ENCODE measurements at regions not wholly inside any gene's neighbourhood (a gene's known extent, or its start where the extent isn't known, plus 50 kb on each side); places are given as distances from the start of the nearest gene placed in this dataset.

DNA sequence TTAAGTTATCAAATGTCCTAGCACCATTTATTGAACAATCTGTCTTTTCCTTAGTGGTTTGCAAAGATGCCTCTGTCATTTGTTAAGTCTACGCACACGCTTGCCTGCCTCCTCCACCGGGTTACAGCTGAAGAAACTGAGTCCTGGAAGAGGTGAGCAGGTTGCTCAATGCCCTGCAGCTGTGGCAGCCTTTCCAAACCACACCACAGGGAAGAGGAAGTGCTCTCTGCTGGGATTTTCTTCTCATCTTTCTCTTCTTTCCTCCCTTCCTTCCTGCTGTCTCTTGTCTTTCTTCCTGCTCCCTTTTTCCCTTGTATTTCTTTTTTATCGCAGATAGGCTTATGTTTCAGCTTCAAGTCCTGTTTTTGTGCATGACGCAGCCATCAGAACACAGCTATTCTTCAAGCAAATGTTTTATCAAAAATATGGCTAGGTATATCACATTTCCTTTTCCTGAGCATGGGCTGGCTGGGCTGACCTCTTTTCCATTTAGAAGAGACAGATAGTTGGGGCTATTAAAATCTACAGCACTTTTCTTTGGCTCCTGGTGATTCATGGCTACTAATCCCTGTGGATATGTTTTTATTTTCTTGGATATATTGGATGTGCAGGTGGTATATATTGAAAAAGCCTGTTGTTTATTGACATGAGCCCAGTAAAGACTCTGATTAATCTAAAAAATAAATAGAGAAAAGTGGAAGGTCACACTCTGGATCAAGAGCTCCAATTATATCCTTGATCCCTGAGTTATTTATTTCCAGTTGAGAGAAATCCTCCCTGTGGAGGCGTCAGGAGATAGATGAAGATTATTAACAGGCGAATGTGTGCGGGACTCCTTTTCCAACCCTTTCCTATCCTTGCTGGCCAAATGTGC, 214.6 kb downstream of the TSN start:
- DNase-seq: no peak

DNA sequence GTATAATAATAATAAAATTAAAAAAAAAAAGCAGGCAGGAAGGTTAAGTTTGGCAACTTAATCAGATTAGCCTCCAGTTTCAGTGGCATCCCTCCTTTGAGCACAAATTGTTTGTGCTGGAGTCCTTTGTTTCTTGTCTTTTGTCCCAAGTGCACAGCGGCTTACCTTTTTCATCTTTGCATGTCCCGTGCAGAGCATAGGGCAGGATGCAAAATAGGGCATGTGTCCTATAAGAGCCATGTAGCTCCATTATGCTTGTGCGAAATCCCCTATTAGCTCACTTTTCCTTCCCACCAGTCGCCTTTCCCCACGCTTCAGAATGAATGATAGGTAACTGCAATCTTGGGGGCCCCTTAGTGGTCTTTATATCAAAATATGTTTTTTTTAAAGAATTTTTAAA, 216.8 kb downstream of the TSN start:
- no peak for DNase-seq

GRCh38 chr2:121974897-121975661, 219.6 kb downstream of the TSN start:
- peak; percentile 11 for DNase-seq

DNA sequence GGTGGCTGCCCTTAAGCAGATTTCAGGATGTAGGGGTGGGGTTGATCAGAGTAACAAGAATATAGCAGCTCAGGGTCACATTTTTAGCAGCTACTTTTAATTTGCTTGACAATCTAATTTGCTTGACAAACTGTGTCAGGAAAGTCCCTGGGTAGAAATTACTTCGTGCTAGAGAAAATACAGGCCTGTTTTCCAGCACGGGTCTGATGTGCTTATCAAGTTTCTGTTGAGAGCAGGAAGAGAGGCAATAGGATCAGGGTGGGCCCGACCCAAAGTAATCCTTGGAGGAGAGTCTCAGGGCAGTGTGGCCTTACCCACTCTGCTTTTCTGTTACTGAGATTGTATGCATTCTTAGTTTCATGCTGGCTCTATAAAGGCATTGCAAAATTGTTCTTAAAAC, 221.5 kb downstream of the TSN start:
- no peak for DNase-seq

DNA sequence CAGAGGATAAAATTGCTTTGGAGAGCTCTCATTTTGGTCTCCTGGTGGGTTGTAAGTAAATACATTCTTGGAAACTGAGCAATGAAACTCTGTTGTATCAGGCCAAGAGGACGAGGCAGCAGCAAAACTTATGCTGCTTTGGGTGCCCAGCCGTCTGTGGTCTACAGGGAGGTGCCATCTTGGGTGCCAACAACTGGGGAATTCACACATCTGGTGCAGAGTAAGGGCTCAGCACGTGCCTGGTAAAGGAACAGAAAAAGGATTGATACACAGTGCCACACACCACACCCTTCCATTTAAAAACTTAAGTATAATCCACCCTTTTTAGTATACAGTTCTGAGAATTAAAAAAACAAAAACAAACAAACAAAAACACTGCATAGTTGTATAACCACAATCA, 221.9 kb downstream of the TSN start:
- no peak for DNase-seq

DNA sequence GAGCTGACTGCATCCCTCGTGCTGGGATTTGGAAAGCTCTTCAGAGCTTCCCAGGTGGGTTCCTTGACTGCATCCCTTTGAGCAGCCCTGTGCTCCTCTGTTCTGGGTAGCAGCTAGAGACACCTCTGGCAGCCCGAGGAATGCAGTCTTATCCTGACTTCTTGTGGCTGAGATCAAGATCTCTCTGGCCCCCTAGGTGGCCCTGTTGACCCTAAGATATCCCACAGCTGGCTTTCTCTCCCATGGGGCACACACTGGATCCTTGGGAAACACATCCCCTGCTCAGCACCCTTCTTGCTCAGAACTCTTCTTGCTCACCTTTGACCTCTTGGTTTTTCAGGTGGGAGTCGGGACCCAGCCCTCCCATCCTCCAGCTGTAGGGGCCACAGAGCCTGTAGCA, 237.2 kb downstream of the TSN start:
- no peak for DNase-seq

DNA sequence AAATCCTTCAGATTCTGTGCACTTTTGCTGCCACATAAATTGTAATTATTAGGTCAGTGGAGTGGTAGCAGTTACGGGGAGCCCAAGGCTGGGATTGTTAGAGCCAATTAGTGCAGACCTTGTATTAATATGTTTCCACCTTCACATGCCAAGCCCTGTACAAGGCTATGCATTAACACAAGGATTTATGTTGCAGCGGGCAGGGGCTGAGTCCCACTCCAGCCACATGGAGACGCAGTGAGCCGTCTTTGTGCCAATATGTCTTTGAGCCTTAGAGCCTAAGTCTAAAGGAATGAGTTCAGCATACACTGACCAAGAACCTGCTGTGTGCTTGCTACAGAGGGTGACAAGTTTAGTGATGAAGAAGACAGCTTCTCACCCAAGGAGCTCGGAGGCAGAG, 238.2 kb downstream of the TSN start:
- DNase-seq: no peak

DNA sequence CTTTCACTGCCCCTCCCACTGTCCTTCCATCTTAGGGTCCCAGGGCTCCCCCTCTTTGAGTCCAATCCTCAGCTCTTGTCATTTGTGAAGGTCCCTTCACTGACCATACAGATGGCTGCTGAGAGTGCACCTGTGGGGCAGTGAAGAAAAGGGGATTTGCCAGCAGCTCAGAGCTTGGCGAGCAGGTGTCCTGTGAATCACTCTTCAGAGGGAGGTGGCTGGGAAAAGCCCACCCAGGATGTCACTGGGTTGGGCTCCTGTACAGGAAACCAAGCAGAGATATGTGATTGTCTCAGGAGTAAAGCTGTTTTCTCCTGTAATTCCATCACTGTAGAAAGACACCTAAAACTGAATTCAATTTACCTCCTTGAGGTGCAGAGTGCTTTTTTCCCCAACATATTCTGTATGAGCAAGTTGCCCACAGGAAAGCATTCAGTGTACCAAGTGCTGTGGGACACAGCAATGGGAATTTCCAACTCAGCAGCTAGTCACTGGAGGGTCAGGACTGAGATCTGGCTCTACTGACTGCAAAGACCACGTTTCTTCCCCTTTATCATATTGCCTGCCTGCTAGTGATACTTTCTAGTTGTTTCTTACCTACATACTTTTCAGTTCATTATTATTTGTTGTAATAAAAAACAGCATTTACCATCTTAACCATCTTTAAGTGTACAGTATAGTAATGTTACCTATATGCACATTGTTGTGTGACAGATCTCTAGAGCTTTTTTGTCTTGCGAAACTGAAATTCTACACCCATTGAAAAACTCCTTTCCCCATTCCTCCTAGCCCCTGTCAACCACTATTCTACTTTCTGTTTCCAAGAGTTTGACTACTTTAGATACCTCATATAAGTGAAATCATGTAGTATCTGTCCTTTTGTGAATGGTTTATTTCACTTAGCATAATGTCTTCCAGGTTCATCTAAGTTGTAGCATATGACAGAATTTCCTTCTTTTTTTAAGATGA, 239.1 kb downstream of the TSN start:
- DNase-seq: no peak

GRCh38 chr2:121998751-121999150, 243.3 kb downstream of the TSN start:
- DNase-seq: no peak

DNA sequence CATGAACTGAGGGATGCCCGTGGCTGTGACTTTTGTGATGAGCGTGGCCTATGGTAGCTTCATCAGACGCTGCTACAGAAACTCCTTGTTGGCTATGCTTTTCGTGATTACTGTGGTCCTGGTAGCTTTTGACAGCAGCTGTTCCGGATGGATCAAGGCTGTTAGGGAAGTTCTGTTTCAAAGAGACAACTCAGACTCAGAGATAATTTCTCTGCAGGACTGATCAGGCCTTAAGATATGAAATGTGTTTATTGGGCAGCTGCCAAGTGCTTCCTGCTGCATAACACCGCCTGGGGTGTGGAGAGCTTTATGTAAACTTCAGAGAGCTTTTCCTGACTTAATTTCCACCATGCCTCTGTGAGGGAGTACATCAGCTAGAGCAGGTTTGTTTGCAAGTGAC, 243.8 kb downstream of the TSN start:
- DNase-seq: no peak

GRCh38 chr2:122000556-122001340, 245.3 kb downstream of the TSN start:
- DNase-seq: no peak

DNA sequence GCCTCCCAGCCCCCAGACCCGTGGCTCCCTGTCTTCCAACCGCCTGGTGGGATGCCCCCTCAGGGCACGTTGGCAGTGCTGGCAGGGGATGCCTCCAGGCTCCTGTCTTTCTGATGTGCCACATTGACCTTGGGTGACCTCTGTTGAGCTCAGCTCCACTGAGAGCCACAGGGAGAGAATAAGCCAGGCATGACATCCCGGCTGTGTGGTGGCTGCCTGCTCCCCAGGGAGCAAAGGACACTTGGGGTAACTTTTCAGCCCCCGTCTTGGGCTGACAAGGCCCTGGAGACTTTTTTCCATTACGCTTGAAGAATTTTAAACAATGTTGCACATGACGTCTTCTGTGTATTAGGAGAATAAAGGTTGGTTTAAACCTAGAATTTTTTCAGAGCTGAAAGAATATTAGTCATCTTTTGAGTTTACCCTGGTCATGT, 246.0 kb downstream of the TSN start:
- no peak for DNase-seq

DNA sequence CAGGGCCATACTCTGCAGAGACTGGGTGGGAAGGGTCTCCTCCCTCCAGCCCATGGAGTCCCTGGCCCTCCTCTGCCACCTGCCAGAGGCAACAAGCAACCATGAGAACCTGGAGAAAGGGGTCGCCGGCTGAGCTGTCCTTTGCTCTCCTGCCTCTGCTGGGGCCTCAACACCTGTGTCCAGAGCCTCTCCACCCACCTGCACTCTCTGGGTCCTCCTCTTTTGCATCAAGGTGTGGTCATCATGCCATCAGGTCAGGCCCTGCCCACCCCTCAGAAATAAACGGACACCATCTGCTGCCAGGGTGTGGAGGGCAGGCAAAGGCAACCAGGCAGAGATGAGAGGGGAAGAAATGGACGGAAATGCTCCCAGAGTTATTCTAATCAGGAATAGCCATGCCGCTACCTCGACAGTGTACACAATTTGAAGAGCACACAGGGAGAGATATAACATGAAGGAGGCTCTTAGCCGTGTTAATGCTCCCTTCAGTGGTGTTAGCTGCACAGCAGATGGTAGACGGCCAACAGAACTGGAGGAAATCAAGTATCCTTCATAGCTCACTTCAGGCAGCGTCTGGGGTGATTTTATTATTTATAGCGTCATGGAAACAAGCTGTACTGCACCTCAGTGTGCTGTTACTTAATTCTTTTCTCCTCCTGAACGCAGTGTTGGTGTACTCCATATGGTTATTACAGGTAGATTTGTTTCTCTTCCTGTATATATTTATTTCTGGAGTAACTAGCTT, 247.9 kb downstream of the TSN start:
- DNase-seq: no peak

DNA sequence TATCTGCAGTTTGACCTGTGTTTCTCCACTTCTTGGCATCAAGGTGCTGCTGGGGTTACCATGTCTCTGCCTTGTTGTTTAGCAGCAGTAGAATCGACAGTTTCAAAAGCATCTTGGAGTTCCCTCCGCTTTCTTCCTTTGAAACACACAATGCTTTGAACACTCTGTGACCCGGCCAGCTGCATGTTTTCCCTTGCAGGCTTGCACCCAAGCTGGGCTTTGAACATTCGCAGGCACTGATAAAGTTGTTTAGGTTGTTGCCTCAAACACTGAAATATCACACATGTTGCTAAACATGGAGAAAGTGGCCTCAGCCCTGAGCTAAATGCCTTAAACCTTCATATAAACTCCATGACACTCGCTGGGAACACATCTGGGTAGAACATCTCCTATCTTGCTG, 251.7 kb downstream of the TSN start:
- no peak for DNase-seq

DNA sequence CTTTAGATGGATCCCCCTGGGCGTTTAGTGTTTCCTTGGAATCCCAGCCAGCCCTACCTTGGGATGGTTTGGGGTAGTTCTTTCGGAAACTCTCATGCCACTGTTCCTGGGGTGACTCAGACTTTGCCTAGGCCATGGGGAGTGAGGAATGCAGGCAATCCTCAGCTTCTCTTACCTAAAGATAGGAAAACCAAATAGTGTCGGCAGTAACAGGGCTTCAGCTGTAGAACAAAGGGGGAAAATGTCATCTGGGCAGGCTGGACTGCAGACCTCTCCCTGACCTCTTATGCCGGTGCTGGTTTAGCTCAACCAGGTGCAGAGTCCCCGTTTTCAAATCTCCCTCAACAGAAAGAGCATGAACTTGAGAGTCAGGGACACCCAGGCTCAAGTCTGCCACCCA, 252.1 kb downstream of the TSN start:
- no peak for DNase-seq

DNA sequence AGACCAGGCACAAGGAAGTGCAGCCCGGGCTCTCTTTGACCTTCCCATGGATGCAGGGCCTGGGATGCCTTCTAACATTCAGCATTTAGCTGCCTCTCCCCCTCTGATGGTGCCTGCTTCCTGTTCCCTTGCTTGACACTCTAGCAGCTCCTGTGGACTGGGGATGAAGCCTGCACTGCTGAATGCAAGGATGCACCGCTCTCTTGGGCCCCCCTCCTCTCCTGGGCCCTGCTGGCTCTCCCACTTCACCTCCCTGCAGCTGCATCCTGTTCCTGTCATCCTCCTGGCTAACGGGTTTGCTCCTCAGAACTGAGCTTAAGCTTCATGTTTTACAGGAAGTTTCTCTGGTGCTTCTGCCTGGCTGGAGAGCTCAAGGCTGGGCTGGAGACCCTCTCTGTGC, 254.1 kb downstream of the TSN start:
- no peak for DNase-seq

- no peak for DNase-seq
Measured at GRCh38 chr2:122011493-122012270, 256.2 kb downstream of the TSN start.

- DNase-seq: no peak
Measured at GRCh38 chr2:122018736-122019135, 263.3 kb downstream of the TSN start.

- no peak for DNase-seq
Measured at GRCh38 chr2:122019724-122020123, 264.3 kb downstream of the TSN start.

- no peak for DNase-seq
Measured at GRCh38 chr2:122020377-122020776, 264.9 kb downstream of the TSN start.

DNA sequence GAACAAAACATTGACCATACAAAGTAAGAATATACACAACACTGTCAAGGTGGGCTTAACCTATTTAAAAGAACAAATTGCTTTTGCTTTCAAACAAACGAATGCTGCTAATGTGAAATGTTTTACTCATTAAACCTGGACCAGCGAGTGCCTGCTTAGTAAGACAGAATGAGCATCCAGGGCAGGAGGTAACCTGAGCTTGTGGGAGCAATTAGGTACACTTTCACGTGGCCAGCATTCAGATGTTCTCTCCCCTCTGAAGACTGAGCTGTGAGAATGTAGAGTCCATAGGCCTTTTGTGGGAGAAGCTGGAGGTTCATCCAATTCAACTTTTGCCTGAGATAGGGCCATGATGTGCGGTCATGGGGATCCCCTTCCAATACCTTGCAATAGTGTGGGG, 266.5 kb downstream of the TSN start:
- DNase-seq: no peak

Data from activated effector memory CD4-positive, alpha-beta T cell treated with Interleukin-2 at 50 U/mL for 16 hours (primary cell).